GM18867 (cell line): ENCODE measurements at regions not wholly inside any gene's neighbourhood (a gene's known extent, or its start where the extent isn't known, plus 50 kb on each side); places are given as distances from the start of the nearest gene placed in this dataset.

Experiments used
- ATAC-seq: cut with Tn5 transposase; IDR thresholded peaks from one replicate; pipeline ENCODE4 v1.9.1; 2021; ENCODE audit warnings: mild to moderate bottlenecking, moderate library complexity; ENCODE audit not compliant: unreplicated experiment

GRCh38 chr14:61847861-61848260 lies 85.6 kb downstream of the SNAPC1 start:
- ATAC-seq, result no peak

GRCh38 chr14:61854898-61855297 lies 92.7 kb downstream of the SNAPC1 start:
- no peak for ATAC-seq

GRCh38 chr14:61860294-61860918 lies 98.2 kb downstream of the SNAPC1 start:
- ATAC-seq, result peak; percentile 99

- ATAC-seq, result no peak
These were observed 99.2 kb downstream of the SNAPC1 start for GRCh38 chr14:61861320-61861865.

- no peak for ATAC-seq
These were observed 102.2 kb downstream of the SNAPC1 start for GRCh38 chr14:61864329-61864898.

GRCh38 chr14:61866932-61867920 lies 105.0 kb downstream of the SNAPC1 start:
- ATAC-seq, result peak; percentile 96

GRCh38 chr14:61868846-61869245 lies 106.6 kb downstream of the SNAPC1 start:
- no peak for ATAC-seq

GRCh38 chr14:61870163-61870562 lies 107.9 kb downstream of the SNAPC1 start:
- no peak for ATAC-seq

- ATAC-seq, result peak; percentile 97
These were observed 110.2 kb downstream of the SNAPC1 start for GRCh38 chr14:61872452-61872851.

GRCh38 chr14:61875483-61875882 lies 113.3 kb downstream of the SNAPC1 start:
- ATAC-seq, result no peak

GRCh38 chr14:61876362-61877034 lies 114.3 kb downstream of the SNAPC1 start:
- ATAC-seq, result peak; percentile 36

- no peak for ATAC-seq
These were observed 114.8 kb downstream of the SNAPC1 start for GRCh38 chr14:61877035-61877390.

GRCh38 chr14:61877768-61878167 lies 115.5 kb downstream of the SNAPC1 start:
- no peak for ATAC-seq

- ATAC-seq, result no peak
These were observed 116.7 kb downstream of the SNAPC1 start for GRCh38 chr14:61878931-61879330.

- ATAC-seq, result no peak
These were observed 118.8 kb downstream of the SNAPC1 start for GRCh38 chr14:61881046-61881445.

- no peak for ATAC-seq
These were observed 122.5 kb downstream of the SNAPC1 start for GRCh38 chr14:61884711-61885110.

GRCh38 chr14:61885203-61885961 lies 123.2 kb downstream of the SNAPC1 start:
- ATAC-seq, result no peak

GRCh38 chr14:61887628-61888027 lies 125.4 kb downstream of the SNAPC1 start:
- ATAC-seq, result no peak

- peak; percentile 99 for ATAC-seq
These were observed 127.7 kb downstream of the SNAPC1 start for GRCh38 chr14:61889914-61890351.

GRCh38 chr14:61891170-61891569 lies 128.9 kb downstream of the SNAPC1 start:
- ATAC-seq, result no peak
